SK-N-SH (cell line): ENCODE measurements at regions not wholly inside any gene's neighbourhood (a gene's known extent, or its start where the extent isn't known, plus 50 kb on each side); places are given as distances from the start of the nearest gene placed in this dataset.

Experiments
- EP300 ChIP-seq, 2 experiments: IDR thresholded peaks; 2 replicates each; pipeline versions ENCODE4 v1.4.0 to v1.6.1; 2012; ENCODE audit warnings: borderline replicate concordance in 1 of 2, low read depth in 1 of 2, low read length in 1 of 2
- RAD21 ChIP-seq: IDR thresholded peaks from 2 replicates; pipeline ENCODE4 v1.6.1; 2012; ENCODE audit warnings: mild to moderate bottlenecking, low read length
- ZBTB33 ChIP-seq: IDR thresholded peaks from 2 replicates; pipeline ENCODE4 v1.4.0; 2012; ENCODE audit warnings: low read depth, borderline replicate concordance
- TF ChIP-seq, protein P1 (sequence below): fragments of 200-600 bp; sonication (generic); IDR thresholded peaks from 2 replicates; pipeline ENCODE4 v1.6.1; 2017; ENCODE audit warnings: antibody characterized with exemption, mild to moderate bottlenecking, moderate library complexity

GRCh38 chr5:40368200-40368599 is 311.5 kb upstream of the PTGER4 start:
- TF ChIP-seq ZBTB33: no peak
- no peak for TF ChIP-seq EP300 (IDR thresholded peaks at IDR 0.05; ENCODE audit: borderline replicate concordance in 1 of 2, low read depth in 1 of 2, low read length in 1 of 2)
- TF ChIP-seq, protein P1, sequence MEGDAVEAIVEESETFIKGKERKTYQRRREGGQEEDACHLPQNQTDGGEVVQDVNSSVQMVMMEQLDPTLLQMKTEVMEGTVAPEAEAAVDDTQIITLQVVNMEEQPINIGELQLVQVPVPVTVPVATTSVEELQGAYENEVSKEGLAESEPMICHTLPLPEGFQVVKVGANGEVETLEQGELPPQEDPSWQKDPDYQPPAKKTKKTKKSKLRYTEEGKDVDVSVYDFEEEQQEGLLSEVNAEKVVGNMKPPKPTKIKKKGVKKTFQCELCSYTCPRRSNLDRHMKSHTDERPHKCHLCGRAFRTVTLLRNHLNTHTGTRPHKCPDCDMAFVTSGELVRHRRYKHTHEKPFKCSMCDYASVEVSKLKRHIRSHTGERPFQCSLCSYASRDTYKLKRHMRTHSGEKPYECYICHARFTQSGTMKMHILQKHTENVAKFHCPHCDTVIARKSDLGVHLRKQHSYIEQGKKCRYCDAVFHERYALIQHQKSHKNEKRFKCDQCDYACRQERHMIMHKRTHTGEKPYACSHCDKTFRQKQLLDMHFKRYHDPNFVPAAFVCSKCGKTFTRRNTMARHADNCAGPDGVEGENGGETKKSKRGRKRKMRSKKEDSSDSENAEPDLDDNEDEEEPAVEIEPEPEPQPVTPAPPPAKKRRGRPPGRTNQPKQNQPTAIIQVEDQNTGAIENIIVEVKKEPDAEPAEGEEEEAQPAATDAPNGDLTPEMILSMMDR: no peak
- no peak for TF ChIP-seq RAD21
